Right atrium auricular region (tissue), 2 donors: ENCODE measurements at regions not wholly inside any gene's neighbourhood (a gene's known extent, or its start where the extent isn't known, plus 50 kb on each side); places are given as distances from the start of the nearest gene placed in this dataset.

Experiments
- DNase-seq: peaks from one replicate; pipeline ENCODE4 v3.0.0-alpha.2; 2019; ENCODE audit warnings: low spot score
- H3K27ac ChIP-seq, 2 donors: fragments of 200-600 bp; sonication (generic); 1 replicate in 1 of 2; 2 replicates in 1 of 2; pipeline ENCODE4 v1.5.1; 2016 to 2019
- H3K27me3 ChIP-seq, 2 donors: fragments of 200-600 bp; sonication (generic); one replicate each; pipeline versions ENCODE4 v1.5.1 to v1.6.0; 2017 to 2019
- H3K36me3 ChIP-seq: fragments of 200-600 bp; sonication (generic); one replicate; pipeline ENCODE4 v1.5.1; 2016
- H3K4me1 ChIP-seq, 2 donors: fragments of 200-600 bp; sonication (generic); one replicate each; pipeline versions ENCODE4 v1.5.1 to v1.6.0; 2017 to 2019
- H3K4me3 ChIP-seq, 2 donors: fragments of 200-600 bp; sonication (generic); 1 replicate in 1 of 2; 2 replicates in 1 of 2; pipeline ENCODE4 v1.5.1; 2017 to 2019; ENCODE audit warnings: mild to moderate bottlenecking in 1 of 2, moderate library complexity in 1 of 2
- H3K9me3 ChIP-seq, 2 donors: fragments of 200-600 bp; sonication (generic); one replicate each; pipeline ENCODE4 v1.5.1; 2019
- TF ChIP-seq, protein P1 (sequence below), 2 donors: fragments of 200-600 bp; sonication (generic); IDR thresholded peaks; one replicate each; pipeline ENCODE4 v1.5.1; 2019; ENCODE audit warnings: antibody characterized with exemption in 2 of 2

DNA sequence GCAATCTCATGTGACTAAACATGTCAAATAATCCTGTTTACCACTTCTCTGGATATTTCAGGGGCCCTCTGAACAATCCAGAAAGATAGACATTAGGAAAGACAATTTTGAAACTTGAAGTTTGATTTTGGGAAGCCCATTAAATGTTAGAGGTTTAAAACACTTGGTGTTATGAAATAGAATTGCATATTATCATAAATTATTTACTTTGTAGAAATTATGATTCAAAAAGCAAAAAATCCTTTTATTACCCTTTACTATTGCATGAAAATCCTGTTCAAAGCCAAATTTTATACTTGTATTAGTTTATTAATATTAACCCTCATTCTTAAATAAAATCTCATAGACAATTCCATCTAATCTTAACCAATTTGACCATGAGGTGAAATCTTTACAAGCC, 1091.5 kb upstream of the ALCAM start:
- H3K4me3 ChIP-seq: no peak overlapping the region
- H3K9me3 ChIP-seq: peaks cover 4 to 27% of the 10 kb centered on the region in 2 donors
- H3K27me3 ChIP-seq: no peaks in the 10 kb centered on the region
- H3K4me1 ChIP-seq: no peaks in the 10 kb centered on the region
- H3K36me3 ChIP-seq: no peaks in the 10 kb centered on the region
- H3K27ac ChIP-seq: no peak overlapping the region
- TF ChIP-seq, protein P1, sequence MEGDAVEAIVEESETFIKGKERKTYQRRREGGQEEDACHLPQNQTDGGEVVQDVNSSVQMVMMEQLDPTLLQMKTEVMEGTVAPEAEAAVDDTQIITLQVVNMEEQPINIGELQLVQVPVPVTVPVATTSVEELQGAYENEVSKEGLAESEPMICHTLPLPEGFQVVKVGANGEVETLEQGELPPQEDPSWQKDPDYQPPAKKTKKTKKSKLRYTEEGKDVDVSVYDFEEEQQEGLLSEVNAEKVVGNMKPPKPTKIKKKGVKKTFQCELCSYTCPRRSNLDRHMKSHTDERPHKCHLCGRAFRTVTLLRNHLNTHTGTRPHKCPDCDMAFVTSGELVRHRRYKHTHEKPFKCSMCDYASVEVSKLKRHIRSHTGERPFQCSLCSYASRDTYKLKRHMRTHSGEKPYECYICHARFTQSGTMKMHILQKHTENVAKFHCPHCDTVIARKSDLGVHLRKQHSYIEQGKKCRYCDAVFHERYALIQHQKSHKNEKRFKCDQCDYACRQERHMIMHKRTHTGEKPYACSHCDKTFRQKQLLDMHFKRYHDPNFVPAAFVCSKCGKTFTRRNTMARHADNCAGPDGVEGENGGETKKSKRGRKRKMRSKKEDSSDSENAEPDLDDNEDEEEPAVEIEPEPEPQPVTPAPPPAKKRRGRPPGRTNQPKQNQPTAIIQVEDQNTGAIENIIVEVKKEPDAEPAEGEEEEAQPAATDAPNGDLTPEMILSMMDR (IDR thresholded peaks at IDR 0.05): no peak
- DNase-seq: no peak

DNA sequence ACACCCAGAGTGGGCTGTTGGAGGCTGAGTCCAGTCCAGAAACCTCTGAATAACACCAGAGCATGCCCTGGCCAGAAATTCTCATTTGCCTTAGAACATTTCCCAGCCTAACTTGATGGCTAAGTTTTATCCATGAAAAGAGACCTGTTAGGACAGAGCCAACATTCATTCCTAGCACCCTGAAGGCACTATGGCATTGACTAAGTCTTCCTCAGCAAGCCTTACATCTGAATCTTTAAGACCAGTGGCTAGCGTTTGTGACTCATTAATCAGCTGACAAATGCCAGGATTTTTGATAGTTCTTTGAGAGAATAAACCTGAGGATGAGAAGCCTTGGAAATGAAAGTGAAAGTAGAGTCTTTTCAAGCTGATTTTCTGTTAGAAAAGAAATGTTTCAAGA, 1087.1 kb upstream of the ALCAM start:
- H3K9me3 ChIP-seq: peaks cover 7 to 50% of the 10 kb centered on the region in 2 donors
- DNase-seq: no peak
- H3K36me3 ChIP-seq: no peaks in the 10 kb centered on the region
- H3K4me1 ChIP-seq: no peaks in the 10 kb centered on the region
- no peaks in the 10 kb centered on the region for H3K27me3 ChIP-seq
- H3K27ac ChIP-seq: no peak overlapping the region
- peak overlapping the region in 1 of 2 donors; percentile 18 for H3K4me3 ChIP-seq
- TF ChIP-seq, protein P1 (IDR thresholded peaks at IDR 0.05): no peak

DNA sequence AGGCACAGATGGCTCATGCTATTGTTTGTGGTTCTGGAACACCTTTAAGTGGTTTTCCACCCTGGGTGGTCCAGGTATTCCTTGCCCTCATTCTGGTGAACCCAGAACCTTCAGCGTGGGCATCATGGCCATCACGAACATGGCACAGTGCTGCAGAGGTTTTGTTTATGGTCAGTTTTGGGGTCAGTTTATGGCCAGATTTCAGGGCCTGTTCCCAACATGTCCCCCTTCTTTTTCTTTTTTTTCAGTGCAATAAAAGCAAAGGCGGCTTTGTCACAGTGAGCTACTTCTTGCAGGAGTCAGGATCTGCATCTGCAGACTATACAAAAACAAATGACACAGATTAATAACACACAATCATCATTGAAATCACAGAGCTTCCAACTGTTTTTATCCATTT, 1085.0 kb upstream of the ALCAM start:
- no peak overlapping the region for H3K4me3 ChIP-seq
- no peaks in the 10 kb centered on the region for H3K36me3 ChIP-seq
- no peak for DNase-seq
- TF ChIP-seq, protein P1 (IDR thresholded peaks at IDR 0.05): no peak
- peaks cover 7 to 29% of the 10 kb centered on the region in 2 donors for H3K9me3 ChIP-seq
- H3K27ac ChIP-seq: no peak overlapping the region
- no peaks in the 10 kb centered on the region for H3K27me3 ChIP-seq
- H3K4me1 ChIP-seq: no peaks in the 10 kb centered on the region

DNA sequence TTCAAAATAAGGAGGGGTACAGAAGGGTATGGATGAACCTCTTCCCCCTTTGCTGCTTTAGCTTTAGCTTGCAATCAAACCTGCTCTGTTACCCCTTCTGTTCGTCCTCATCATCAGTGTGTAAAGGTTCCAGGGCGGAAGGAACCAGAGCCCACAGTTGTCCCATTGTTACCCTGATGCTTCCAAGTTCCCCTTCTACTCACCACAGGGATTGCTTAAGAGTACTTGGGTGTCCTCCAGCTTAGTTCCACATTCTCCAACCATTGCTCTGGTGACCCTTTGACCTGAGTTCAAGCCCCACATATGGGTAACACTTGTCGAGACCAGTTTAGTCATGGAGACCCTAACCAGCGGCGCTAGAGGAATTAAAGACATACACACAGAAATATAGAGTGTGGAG, 1080.1 kb upstream of the ALCAM start:
- H3K27ac ChIP-seq: no peak overlapping the region
- TF ChIP-seq, protein P1 (IDR thresholded peaks at IDR 0.05): no peak
- H3K4me3 ChIP-seq: no peak overlapping the region
- peaks cover 2 to 21% of the 10 kb centered on the region in 2 donors for H3K9me3 ChIP-seq
- DNase-seq: no peak
- H3K4me1 ChIP-seq: no peaks in the 10 kb centered on the region
- H3K27me3 ChIP-seq: no peaks in the 10 kb centered on the region
- H3K36me3 ChIP-seq: no peaks in the 10 kb centered on the region

DNA sequence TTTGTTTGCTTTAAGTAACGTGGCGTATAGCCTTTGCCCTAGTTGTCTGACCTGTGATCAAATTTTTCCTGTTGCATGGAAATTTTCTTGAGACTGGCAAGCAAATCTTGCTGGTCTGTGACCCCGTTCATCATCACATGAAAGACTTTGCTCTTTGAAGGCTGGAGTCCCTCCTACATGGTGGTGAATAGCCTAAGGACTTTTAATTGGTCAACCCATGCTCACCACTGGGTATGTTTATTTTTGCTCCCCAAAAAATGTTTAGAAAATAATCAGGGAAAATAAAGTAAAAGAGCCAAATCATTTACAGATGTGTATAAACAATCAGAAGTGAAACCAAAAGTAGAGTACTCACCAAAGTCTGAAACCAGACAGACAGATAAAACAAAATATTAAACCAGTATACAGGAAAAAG, 1075.3 kb upstream of the ALCAM start:
- Histone ChIP-seq H3K27ac (no peak overlapping the region), H3K4me3 (peak overlapping the region in 1 of 2 donors; percentile 13)

DNA sequence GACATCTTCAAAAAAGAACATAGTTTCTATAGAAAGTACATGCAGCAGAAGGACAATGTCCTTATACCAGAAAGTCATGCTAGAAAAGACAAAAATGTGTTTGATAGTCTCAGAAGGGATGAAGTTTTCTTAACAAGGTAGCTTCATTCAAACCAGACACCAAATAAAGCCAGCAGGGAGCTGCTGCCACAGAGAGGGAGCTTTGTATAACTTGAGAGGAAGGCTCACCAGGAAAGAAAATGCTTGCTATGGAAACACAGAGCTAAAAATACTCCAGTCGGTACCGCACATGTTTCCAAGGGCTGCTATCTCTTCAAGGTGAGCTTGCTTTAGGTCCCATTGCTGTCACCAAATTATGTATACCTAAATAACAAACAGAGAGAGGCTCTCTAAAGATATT, 1074.8 kb upstream of the ALCAM start:
- DNase-seq: no peak
- Histone ChIP-seq H3K27me3 (no peaks in the 10 kb centered on the region), H3K36me3 (no peaks in the 10 kb centered on the region), H3K9me3 (peaks cover 0 to 9% of the 10 kb centered on the region in 2 donors), H3K27ac (no peak overlapping the region), H3K4me3 (peak overlapping the region in 1 of 2 donors; percentile 13), H3K4me1 (no peaks in the 10 kb centered on the region)
- TF ChIP-seq, protein P1 (IDR thresholded peaks at IDR 0.05): no peak

More for the DNA sequence above, 1075.3 kb upstream of the ALCAM start:
- H3K27me3 ChIP-seq: no peaks in the 10 kb centered on the region
- H3K4me1 ChIP-seq: no peaks in the 10 kb centered on the region
- DNase-seq: no peak
- H3K9me3 ChIP-seq: peaks cover 0 to 10% of the 10 kb centered on the region in 2 donors
- TF ChIP-seq, protein P1 (IDR thresholded peaks at IDR 0.05): no peak
- no peaks in the 10 kb centered on the region for H3K36me3 ChIP-seq
